ENCODE measurements at regions not wholly inside any gene's neighbourhood (a gene's known extent, or its start where the extent isn't known, plus 50 kb on each side); places are given as distances from the start of the nearest gene placed in this dataset.

DNA sequence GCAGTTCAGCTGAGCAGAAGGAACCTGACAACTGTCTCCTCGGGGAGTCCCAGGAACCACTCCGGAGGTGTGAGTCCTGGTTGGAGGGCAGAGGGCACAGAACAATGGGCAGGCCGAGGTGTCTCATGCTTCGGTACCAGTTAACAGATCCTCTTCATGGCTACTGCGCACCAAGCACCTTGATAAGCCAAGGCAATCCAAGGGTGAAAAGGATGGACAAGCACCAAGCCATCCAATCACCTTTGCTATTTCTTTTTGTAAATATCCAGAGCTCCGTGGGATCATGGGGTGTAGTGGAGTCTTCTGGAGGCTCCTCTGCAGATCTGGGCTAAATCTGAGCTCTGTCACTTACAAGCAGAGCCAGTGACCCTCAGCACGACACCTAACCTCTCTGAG is 233.5 kb downstream of the WDR11 start:
- DNase-seq (ENCODE audit: low read depth, low spot score) (no peak), ATAC-seq (no peak)
- H3K79me2 ChIP-seq (ENCODE audit: insufficient read depth, low read length): no peaks in the 10 kb centered on the region
- H3K27ac ChIP-seq (ENCODE audit: low read depth, low read length): no peak overlapping the region
- H3K9ac ChIP-seq (ENCODE audit: low read length): no peak overlapping the region
- intact Hi-C loops (cut with micrococcal nuclease): no loop called here
- H3K27me3 ChIP-seq (ENCODE audit: insufficient read depth, low read length): peaks cover 31% of the 10 kb centered on the region
- ChIA-PET CTCF (no interaction called here), POLR2A (no interaction called here), RAD21 (ENCODE audit: low non-redundant PET in 1 of 2, low total read pairs in 2 of 2, uncharacterized antibody in 2 of 2, unreplicated experiment in 2 of 2) (no interaction called here)
- H3K4me3 ChIP-seq (replicated peaks in 1 of 2; ENCODE audit: low read depth in 1 of 2, low read length in 2 of 2): no peak overlapping the region
- H3K9me2 ChIP-seq (ENCODE audit: insufficient read depth): no peaks in the 10 kb centered on the region
- H4K20me1 ChIP-seq (ENCODE audit: insufficient read depth): no peaks in the 10 kb centered on the region
- BruUV-seq (replicated peaks): no TSS peak
- H3K4me2 ChIP-seq (ENCODE audit: low read length): no peak overlapping the region
- no peaks in the 10 kb centered on the region for H3K36me3 ChIP-seq (ENCODE audit: control insufficient read depth in 1 of 2, insufficient read depth in 2 of 2, low read length in 2 of 2)
- no peaks in the 10 kb centered on the region for H3K9me3 ChIP-seq (ENCODE audit: control insufficient read depth in 1 of 2, insufficient read depth in 1 of 2, low read depth in 1 of 2, low read length in 2 of 2)
- no peak for TF ChIP-seq RAD21 (IDR thresholded peaks at IDR 0.05; ENCODE audit: low read depth)
- TF ChIP-seq, protein P1, sequence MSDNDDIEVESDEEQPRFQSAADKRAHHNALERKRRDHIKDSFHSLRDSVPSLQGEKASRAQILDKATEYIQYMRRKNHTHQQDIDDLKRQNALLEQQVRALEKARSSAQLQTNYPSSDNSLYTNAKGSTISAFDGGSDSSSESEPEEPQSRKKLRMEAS (IDR thresholded peaks at IDR 0.05): no peak
- TF ChIP-seq JUND (IDR thresholded peaks at IDR 0.05): no peak
- TF ChIP-seq EGR1 (IDR thresholded peaks at IDR 0.05; ENCODE audit: low read depth): no peak
- TF ChIP-seq CBX3 (IDR thresholded peaks at IDR 0.05; ENCODE audit: low read depth): no peak
- TF ChIP-seq SRF (IDR thresholded peaks at IDR 0.05; ENCODE audit: low read depth): no peak
- TF ChIP-seq, protein P2, sequence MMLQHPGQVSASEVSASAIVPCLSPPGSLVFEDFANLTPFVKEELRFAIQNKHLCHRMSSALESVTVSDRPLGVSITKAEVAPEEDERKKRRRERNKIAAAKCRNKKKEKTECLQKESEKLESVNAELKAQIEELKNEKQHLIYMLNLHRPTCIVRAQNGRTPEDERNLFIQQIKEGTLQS (IDR thresholded peaks at IDR 0.05): no peak
- no peak for TF ChIP-seq FOSL1 (IDR thresholded peaks at IDR 0.05; ENCODE audit: low read depth)
- TF ChIP-seq POLR2AphosphoS5 (IDR thresholded peaks at IDR 0.05; ENCODE audit: low read depth, low read length): no peak
- TF ChIP-seq SIN3A (IDR thresholded peaks at IDR 0.05; ENCODE audit: low read depth): no peak
- TF ChIP-seq, protein P3, sequence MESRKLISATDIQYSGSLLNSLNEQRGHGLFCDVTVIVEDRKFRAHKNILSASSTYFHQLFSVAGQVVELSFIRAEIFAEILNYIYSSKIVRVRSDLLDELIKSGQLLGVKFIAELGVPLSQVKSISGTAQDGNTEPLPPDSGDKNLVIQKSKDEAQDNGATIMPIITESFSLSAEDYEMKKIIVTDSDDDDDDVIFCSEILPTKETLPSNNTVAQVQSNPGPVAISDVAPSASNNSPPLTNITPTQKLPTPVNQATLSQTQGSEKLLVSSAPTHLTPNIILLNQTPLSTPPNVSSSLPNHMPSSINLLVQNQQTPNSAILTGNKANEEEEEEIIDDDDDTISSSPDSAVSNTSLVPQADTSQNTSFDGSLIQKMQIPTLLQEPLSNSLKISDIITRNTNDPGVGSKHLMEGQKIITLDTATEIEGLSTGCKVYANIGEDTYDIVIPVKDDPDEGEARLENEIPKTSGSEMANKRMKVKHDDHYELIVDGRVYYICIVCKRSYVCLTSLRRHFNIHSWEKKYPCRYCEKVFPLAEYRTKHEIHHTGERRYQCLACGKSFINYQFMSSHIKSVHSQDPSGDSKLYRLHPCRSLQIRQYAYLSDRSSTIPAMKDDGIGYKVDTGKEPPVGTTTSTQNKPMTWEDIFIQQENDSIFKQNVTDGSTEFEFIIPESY (IDR thresholded peaks at IDR 0.05; ENCODE audit: extremely low read depth, insufficient replicate concordance, low read length): no peak
- TF ChIP-seq SP1 (IDR thresholded peaks at IDR 0.05; ENCODE audit: low read depth): no peak
- TF ChIP-seq TCF7L2 (IDR thresholded peaks at IDR 0.05; ENCODE audit: borderline replicate concordance, extremely low read depth, insufficient read depth, insufficient read length): no peak
- TF ChIP-seq EZH2phosphoT487 (IDR thresholded peaks at IDR 0.05; ENCODE audit: borderline replicate concordance): no peak
- TF ChIP-seq ZFX (IDR thresholded peaks at IDR 0.05): no peak
- TF ChIP-seq POLR2A (IDR thresholded peaks at IDR 0.05; ENCODE audit: borderline replicate concordance, extremely low read depth, insufficient read depth, insufficient read length): no peak
- TF ChIP-seq CEBPB (IDR thresholded peaks at IDR 0.05; ENCODE audit: low read depth): no peak
- no peak for TF ChIP-seq EZH2 (IDR thresholded peaks at IDR 0.05)
- TF ChIP-seq YY1 (IDR thresholded peaks at IDR 0.05; ENCODE audit: extremely low read depth, insufficient replicate concordance, low read depth, low read length): no peak
- H2AFZ ChIP-seq (ENCODE audit: low read depth, low read length, poor library complexity, severe bottlenecking): no peak overlapping the region
- no peaks in the 10 kb centered on the region for H3K4me1 ChIP-seq (ENCODE audit: control insufficient read depth in 1 of 2, insufficient read depth in 2 of 2, low read length in 2 of 2)
